T-helper 17 cell (primary cell): ENCODE measurements at regions not wholly inside any gene's neighbourhood (a gene's known extent, or its start where the extent isn't known, plus 50 kb on each side); places are given as distances from the start of the nearest gene placed in this dataset.

ENCODE experiments used
- ATAC-seq: fragments of 150-1000 bp; cut with Tn5 transposase; 2 replicates; pipeline ENCODE4 v1.10.0; 2021; ENCODE audit warnings: mild to moderate bottlenecking, moderate library complexity
- DNase-seq, 3 donors: peaks; one replicate each; pipeline versions ENCODE4 v3.0.0 to v3.0.0-alpha.2; 2020 to 2021
- H3K9me3 ChIP-seq: one replicate; pipeline ENCODE4 v1.7.0; 2013; ENCODE audit warnings: low read length, mild to moderate bottlenecking; ENCODE audit not compliant: control insufficient read depth, poor library complexity, severe bottlenecking
- H3K27ac Mint-ChIP-seq: one replicate; pipeline ENCODE4 v1.8.0; 2022; ENCODE audit warnings: mild to moderate bottlenecking, moderate library complexity, mixed read lengths
- H3K27me3 Mint-ChIP-seq: one replicate; pipeline ENCODE4 v1.8.0; 2022; ENCODE audit warnings: mixed read lengths
- H3K36me3 Mint-ChIP-seq: one replicate; pipeline ENCODE4 v1.8.0; 2022; ENCODE audit warnings: low read depth, mixed read lengths
- H3K4me1 Mint-ChIP-seq: one replicate; pipeline ENCODE4 v1.8.0; 2022; ENCODE audit warnings: mild to moderate bottlenecking, mixed read lengths
- H3K4me3 Mint-ChIP-seq: one replicate; pipeline ENCODE4 v1.8.0; 2022; ENCODE audit warnings: mild to moderate bottlenecking, moderate library complexity, mixed read lengths

- peaks cover 31% of the 10 kb centered on the region for H3K27me3 Mint-ChIP-seq
Observed at GRCh38 chr9:21570643-21571275, 88.6 kb upstream of the IFNE start.

DNA sequence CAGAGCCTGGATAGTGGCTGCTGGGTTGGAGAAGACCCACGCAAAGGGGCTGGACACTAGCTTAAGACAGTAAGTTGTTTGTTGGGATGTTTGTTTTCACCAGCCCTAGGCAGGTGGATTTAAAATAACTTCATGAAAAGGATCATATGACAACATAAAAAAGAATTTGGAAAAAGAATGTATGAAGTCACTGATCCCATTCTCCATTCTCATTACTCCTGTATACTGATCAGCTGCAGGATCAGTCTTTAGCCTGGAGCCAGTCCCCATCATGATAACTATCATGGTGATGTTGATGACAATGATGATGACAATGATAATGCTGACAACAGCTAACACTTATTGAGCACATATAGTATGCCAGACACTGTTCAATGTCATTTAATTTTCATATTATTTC lies 92.1 kb upstream of the IFNE start:
- Mint-ChIP-seq H3K27ac (no peak overlapping the region), H3K4me1 (peaks cover 17% of the 10 kb centered on the region), H3K36me3 (no peaks in the 10 kb centered on the region), H3K4me3 (no peak overlapping the region), H3K27me3 (peaks cover 9% of the 10 kb centered on the region)
- DNase-seq (no peak), ATAC-seq (no peak)
- H3K9me3 ChIP-seq = no peaks in the 10 kb centered on the region

More at GRCh38 chr9:21570643-21571275, 88.6 kb upstream of the IFNE start:
- DNase-seq = no peak
- Mint-ChIP-seq H3K4me3 (no peak overlapping the region), H3K4me1 (peaks cover 2% of the 10 kb centered on the region), H3K36me3 (no peaks in the 10 kb centered on the region), H3K27ac (no peak overlapping the region)
- no peaks in the 10 kb centered on the region for H3K9me3 ChIP-seq
- no peak for ATAC-seq

- H3K9me3 ChIP-seq = no peaks in the 10 kb centered on the region
- Mint-ChIP-seq H3K36me3 (no peaks in the 10 kb centered on the region), H3K27ac (peak overlapping the region; percentile 66), H3K4me1 (peaks cover 20% of the 10 kb centered on the region), H3K4me3 (peak overlapping the region; percentile 33), H3K27me3 (no peaks in the 10 kb centered on the region)
- DNase-seq (no peak), ATAC-seq (peak; percentile 59)
Observed at GRCh38 chr9:21576331-21577189, 94.4 kb upstream of the IFNE start.

- H3K4me1 Mint-ChIP-seq = peaks cover 18% of the 10 kb centered on the region
- H3K9me3 ChIP-seq = no peaks in the 10 kb centered on the region
- peak overlapping the region; percentile 81 for H3K27ac Mint-ChIP-seq
- H3K27me3 Mint-ChIP-seq = no peaks in the 10 kb centered on the region
- peak; percentile 76 for ATAC-seq
- no peak for DNase-seq
- H3K4me3 Mint-ChIP-seq = peak overlapping the region; percentile 88
- H3K36me3 Mint-ChIP-seq = no peaks in the 10 kb centered on the region
Observed at GRCh38 chr9:21579247-21579671, 97.1 kb upstream of the IFNE start.

DNA sequence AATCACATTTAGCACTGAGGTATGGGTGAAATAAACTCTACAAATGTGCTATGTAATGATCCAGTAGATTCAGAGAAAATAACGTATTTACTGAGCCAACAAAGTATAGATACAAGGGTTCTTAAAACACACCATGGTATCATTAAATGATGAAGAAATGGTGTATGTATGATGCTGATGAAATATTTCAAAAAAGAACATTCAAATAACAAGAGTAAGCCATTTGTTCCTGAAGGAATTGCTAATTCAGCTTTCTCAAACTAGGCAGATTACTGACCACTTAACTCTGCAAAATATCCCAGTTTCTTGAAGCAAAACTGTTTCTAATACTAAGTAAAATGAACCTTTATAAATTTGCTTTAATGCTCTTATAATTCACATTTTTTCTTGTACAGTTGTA lies 97.6 kb upstream of the IFNE start:
- H3K27ac Mint-ChIP-seq = peak overlapping the region; percentile 81
- no peaks in the 10 kb centered on the region for H3K9me3 ChIP-seq
- peaks cover 2% of the 10 kb centered on the region for H3K27me3 Mint-ChIP-seq
- peaks cover 2% of the 10 kb centered on the region for H3K36me3 Mint-ChIP-seq
- H3K4me3 Mint-ChIP-seq = no peak overlapping the region
- peaks cover 18% of the 10 kb centered on the region for H3K4me1 Mint-ChIP-seq
- ATAC-seq (no peak), DNase-seq (no peak)

DNA sequence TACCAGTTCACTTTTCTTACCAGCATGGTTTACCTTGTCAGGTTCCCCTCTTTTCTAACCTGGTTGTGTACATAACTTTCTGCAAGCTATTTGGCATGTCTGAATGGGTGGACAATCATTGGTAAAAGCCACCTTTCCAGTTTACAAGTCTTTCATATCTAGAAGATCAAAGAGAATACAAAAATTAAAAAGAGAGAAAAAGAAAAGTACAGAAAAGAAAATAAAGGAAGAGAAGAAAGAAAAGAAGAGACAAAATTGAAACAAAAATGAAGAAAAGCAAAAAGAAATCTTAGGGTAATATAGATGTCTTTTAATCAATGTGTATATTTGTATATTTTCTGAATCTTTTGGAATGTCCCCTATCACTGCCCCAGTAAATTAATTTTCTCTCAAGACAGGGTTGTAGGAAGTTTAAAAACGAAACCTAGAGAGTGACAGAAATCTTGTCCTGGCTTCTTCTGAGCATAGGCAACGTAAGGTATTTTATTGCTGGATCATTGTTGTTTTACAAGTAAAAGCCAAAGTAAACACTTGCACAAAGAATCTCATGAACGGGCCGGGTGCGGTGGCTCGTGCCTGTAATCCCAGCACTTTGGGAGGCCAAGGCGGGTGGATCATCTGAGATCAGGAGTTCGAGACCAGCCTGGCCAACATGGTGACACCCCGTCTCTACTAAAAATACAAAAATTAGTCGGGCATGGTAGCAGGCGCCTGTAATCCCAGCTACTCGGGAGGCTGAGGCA lies 98.7 kb upstream of the IFNE start:
- Mint-ChIP-seq H3K36me3 (peaks cover 4% of the 10 kb centered on the region), H3K27ac (no peak overlapping the region), H3K4me3 (no peak overlapping the region), H3K4me1 (peaks cover 18% of the 10 kb centered on the region), H3K27me3 (peaks cover 6% of the 10 kb centered on the region)
- no peak for DNase-seq
- H3K9me3 ChIP-seq = no peaks in the 10 kb centered on the region
- ATAC-seq = no peak

GRCh38 chr9:21583628-21584377 lies 101.7 kb upstream of the IFNE start:
- H3K9me3 ChIP-seq = no peaks in the 10 kb centered on the region
- peaks cover 6% of the 10 kb centered on the region for H3K27me3 Mint-ChIP-seq
- H3K4me1 Mint-ChIP-seq = peaks cover 8% of the 10 kb centered on the region
- H3K27ac Mint-ChIP-seq = no peak overlapping the region
- DNase-seq (no peak), ATAC-seq (no peak)
- no peak overlapping the region for H3K4me3 Mint-ChIP-seq
- peaks cover 4% of the 10 kb centered on the region for H3K36me3 Mint-ChIP-seq

- Mint-ChIP-seq H3K27me3 (peaks cover 6% of the 10 kb centered on the region), H3K27ac (no peak overlapping the region), H3K4me3 (no peak overlapping the region), H3K4me1 (no peaks in the 10 kb centered on the region), H3K36me3 (peaks cover 4% of the 10 kb centered on the region)
- DNase-seq = no peak
- ATAC-seq = no peak
- no peaks in the 10 kb centered on the region for H3K9me3 ChIP-seq
Observed at GRCh38 chr9:21584890-21585289, 102.8 kb upstream of the IFNE start.

DNA sequence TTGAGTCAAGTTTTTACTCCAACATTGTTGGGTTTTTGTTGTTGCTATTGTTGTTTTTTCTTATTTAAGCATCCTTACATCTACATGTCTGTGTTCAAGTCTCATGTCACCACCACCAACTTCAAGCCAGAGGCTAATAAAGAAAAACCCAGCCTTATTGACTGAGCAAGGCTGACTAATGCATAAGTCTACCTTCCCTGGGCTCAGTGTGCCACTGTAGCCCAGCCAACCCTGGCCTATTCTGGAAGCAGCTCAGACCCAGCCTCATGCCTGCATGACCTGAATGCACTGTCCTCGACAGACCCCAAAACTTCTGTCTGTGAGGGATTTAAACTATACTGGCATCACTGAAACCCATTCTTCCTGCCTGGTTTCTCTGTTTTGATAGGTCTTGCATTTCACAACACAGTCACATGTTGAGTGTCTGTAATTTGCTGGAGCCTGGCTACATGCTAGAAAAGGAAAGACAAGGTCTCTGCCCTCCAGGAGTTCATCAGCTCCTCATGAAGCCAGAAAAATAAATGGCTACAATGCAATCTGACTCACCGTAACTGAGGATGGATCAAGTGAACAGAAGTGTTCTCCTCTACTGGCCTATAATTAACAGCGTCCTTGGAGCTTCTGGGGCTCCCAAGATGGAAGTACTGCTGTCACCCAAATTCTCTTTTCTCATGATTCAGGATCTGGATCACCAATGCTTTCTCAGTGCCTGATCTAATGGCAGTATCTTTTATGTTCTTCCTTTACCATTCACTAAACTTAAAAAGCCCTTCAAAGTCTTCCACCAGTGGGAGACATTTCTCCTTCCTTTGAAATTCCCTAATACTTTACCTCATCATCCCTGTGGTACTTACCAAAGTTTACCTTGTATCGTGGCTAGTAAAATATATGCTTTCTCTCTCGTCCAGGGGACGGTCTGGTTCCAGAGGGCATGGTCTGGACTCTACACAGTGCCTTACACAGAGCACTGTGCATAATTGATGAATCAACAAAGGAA lies 103.9 kb upstream of the IFNE start:
- ATAC-seq (no peak), DNase-seq (no peak)
- H3K27ac Mint-ChIP-seq = no peak overlapping the region
- H3K4me3 Mint-ChIP-seq = no peak overlapping the region
- peaks cover under 1% of the 10 kb centered on the region for H3K4me1 Mint-ChIP-seq
- H3K36me3 Mint-ChIP-seq = peaks cover 4% of the 10 kb centered on the region
- H3K27me3 Mint-ChIP-seq = peaks cover 6% of the 10 kb centered on the region
- H3K9me3 ChIP-seq = no peaks in the 10 kb centered on the region

DNA sequence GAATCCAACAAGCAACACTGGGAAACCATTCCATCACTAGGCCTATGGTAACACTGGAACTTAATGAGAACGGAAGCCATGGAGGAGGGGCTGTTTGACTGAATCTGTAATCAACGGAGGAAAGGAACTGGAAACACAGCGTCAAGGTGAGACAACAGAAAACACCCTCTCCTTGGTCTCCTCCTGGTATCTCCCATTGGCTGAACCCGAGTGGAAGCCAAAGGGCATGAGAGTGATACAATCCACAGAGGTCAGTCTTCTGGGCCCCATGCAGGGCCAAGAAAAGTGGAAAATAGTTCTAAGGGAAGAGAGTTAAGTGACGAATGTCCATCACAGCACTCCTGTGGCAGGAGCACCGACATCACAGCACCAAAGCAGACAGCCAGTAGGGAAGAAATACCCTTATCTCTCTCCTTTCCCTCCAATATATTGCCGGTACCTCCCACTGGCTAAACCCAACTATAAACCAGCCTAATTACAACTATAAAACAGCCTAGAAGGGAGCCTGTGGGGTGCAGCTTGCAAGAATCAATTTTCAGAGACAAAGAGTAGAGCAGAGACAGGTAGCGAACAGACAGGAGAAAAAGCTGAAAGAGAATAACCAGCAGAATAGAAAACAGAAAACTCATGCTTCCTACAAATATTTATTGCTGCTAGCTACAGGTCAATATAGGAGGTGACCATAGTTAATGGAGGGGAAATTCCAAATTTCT lies 107.4 kb upstream of the IFNE start:
- no peaks in the 10 kb centered on the region for H3K9me3 ChIP-seq
- Mint-ChIP-seq H3K4me1 (peaks cover 11% of the 10 kb centered on the region), H3K27ac (no peak overlapping the region), H3K27me3 (peaks cover 14% of the 10 kb centered on the region), H3K4me3 (no peak overlapping the region), H3K36me3 (peaks cover 4% of the 10 kb centered on the region)
- DNase-seq = no peak
- no peak for ATAC-seq

- Mint-ChIP-seq H3K4me1 (peaks cover 11% of the 10 kb centered on the region), H3K36me3 (no peaks in the 10 kb centered on the region), H3K4me3 (no peak overlapping the region), H3K27me3 (peaks cover 11% of the 10 kb centered on the region), H3K27ac (no peak overlapping the region)
- ATAC-seq (no peak), DNase-seq (no peak)
- H3K9me3 ChIP-seq = no peaks in the 10 kb centered on the region
Observed at GRCh38 chr9:21590058-21590996, 108.2 kb upstream of the IFNE start.
